Testis (tissue), 2 donors: ENCODE measurements at regions not wholly inside any gene's neighbourhood (a gene's known extent, or its start where the extent isn't known, plus 50 kb on each side); places are given as distances from the start of the nearest gene placed in this dataset.

Experiments used
- DNase-seq: peaks from one replicate; pipeline ENCODE4 v3.0.0-alpha.2; 2019
- H3K27ac ChIP-seq, 2 donors: fragments of 200-600 bp; sonication (generic); one replicate each; pipeline ENCODE4 v1.5.1; 2019
- H3K27me3 ChIP-seq: fragments of 200-600 bp; sonication (generic); one replicate; pipeline ENCODE4 v1.5.1; 2019
- H3K36me3 ChIP-seq: fragments of 200-600 bp; sonication (generic); one replicate; pipeline ENCODE4 v1.5.1; 2017; ENCODE audit warnings: low read depth; ENCODE audit errors: missing control alignments
- H3K4me1 ChIP-seq: fragments of 200-600 bp; sonication (generic); one replicate; pipeline ENCODE4 v1.5.1; 2019
- H3K4me3 ChIP-seq, 2 donors: fragments of 200-600 bp; sonication (generic); one replicate each; pipeline ENCODE4 v1.5.1; 2017 to 2019
- H3K9me3 ChIP-seq: fragments of 200-600 bp; sonication (generic); one replicate; pipeline ENCODE4 v1.5.1; 2017
- POLR2A ChIP-seq: fragments of 450-650 bp; IDR thresholded peaks from one replicate; pipeline ENCODE4 v1.6.1; 2017; ENCODE audit warnings: antibody characterized with exemption, mild to moderate bottlenecking, moderate library complexity
- WGBS, 2 donors: methylation state at CpG; one replicate each; pipeline ENCODE4 v1.1.5; 2018; 5-methylcytosine and 5-hydroxymethylcytosine counted together
- intact Hi-C: fragments of 100-400 bp; cut with DNase I; formaldehyde crosslinking; loops from one replicate; pipeline ENCODE4 v1.15.1; 2023; ENCODE audit warnings: low total_unique reads
- TF ChIP-seq, protein P1 (sequence below), 3 experiments: fragments of 450-650 bp in 2 of 3; fragments of 200-600 bp in 1 of 3; sonication (generic) in 1 of 3; IDR thresholded peaks; one replicate each; pipeline ENCODE4 v1.5.1; 2016 to 2019; ENCODE audit warnings: antibody characterized with exemption in 3 of 3, mild to moderate bottlenecking in 2 of 3, moderate library complexity in 1 of 3

DNA sequence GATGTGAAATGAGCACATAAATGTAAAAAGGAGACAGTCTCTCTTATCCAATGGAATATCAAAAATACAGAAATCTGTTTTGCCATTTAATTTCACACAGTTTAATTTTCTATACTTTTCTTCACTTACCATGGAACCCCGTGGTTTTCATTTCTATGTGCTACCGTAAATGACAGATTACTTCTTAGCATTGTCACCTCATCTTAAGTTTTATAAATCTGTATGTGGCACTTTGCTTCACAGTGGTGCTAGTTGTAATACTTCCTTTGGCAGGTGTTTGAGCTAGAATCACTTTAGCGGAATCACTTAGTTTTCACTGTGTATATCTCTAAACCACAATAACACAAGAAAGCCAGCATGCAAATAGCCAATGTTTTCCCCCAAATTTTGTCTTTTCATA lies 781.9 kb upstream of the MGAT4C start:
- intact Hi-C loops: no loop called here
- H3K4me3 ChIP-seq: no peak overlapping the region
- H3K27me3 ChIP-seq: no peaks in the 10 kb centered on the region
- no peaks in the 10 kb centered on the region for H3K9me3 ChIP-seq
- no peak for DNase-seq
- no peak overlapping the region for H3K27ac ChIP-seq
- no peak for TF ChIP-seq POLR2A
- TF ChIP-seq, protein P1, sequence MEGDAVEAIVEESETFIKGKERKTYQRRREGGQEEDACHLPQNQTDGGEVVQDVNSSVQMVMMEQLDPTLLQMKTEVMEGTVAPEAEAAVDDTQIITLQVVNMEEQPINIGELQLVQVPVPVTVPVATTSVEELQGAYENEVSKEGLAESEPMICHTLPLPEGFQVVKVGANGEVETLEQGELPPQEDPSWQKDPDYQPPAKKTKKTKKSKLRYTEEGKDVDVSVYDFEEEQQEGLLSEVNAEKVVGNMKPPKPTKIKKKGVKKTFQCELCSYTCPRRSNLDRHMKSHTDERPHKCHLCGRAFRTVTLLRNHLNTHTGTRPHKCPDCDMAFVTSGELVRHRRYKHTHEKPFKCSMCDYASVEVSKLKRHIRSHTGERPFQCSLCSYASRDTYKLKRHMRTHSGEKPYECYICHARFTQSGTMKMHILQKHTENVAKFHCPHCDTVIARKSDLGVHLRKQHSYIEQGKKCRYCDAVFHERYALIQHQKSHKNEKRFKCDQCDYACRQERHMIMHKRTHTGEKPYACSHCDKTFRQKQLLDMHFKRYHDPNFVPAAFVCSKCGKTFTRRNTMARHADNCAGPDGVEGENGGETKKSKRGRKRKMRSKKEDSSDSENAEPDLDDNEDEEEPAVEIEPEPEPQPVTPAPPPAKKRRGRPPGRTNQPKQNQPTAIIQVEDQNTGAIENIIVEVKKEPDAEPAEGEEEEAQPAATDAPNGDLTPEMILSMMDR (IDR thresholded peaks at IDR 0.05): no peak
- H3K4me1 ChIP-seq: no peaks in the 10 kb centered on the region
- H3K36me3 ChIP-seq: no peaks in the 10 kb centered on the region
- 93 to 94% methylated on average over 3 of the region's 3 CpGs for WGBS, 2 donors

DNA sequence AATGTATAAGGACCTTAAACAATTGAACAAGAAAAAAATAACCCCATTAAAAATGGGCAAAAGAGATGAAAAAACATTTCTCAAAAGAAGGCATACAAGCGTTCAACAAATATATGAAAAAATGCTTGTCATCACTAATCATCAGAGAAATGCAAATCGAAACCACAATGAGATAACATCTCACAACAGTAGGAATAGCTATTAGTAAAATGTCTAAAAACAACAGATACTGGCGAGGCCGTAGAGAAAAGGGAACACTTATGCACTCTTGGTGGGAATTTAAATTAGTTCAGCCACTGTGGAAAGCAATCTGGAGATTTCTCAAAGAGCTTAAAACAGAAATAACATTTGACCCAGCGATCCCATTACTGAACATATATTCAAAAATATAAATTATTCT lies 769.8 kb upstream of the MGAT4C start:
- no peak overlapping the region for H3K27ac ChIP-seq
- no peaks in the 10 kb centered on the region for H3K27me3 ChIP-seq
- WGBS, 2 donors: 85 to 90% methylated on average over 5 of the region's 5 CpGs
- H3K36me3 ChIP-seq: no peaks in the 10 kb centered on the region
- no peak for DNase-seq
- no peaks in the 10 kb centered on the region for H3K4me1 ChIP-seq
- no peak overlapping the region for H3K4me3 ChIP-seq
- intact Hi-C loops: no loop called here
- no peaks in the 10 kb centered on the region for H3K9me3 ChIP-seq
- no peak for TF ChIP-seq POLR2A
- TF ChIP-seq, protein P1 (IDR thresholded peaks at IDR 0.05): no peak

DNA sequence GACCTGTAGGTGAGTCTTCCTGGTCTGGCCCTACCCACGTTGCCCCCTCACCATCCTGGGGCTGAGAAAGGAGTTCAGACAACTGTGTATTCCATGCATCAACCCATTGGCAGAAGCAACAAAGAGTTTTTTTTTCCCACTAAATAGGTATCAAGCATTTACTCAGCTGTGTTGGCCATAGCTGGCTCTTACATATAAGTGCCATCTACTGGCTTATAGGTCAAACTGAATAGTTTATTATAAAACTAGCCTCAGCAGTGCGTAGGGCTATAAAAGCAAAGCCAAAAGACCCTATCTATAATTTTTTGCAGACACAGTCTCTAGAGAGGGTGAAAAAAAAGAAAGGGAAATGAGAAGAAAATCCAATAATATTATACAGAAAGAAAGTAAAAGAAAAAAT lies 765.2 kb upstream of the MGAT4C start:
- TF ChIP-seq POLR2A: no peak
- TF ChIP-seq, protein P1 (IDR thresholded peaks at IDR 0.05): no peak
- Histone ChIP-seq H3K27me3 (no peaks in the 10 kb centered on the region), H3K36me3 (no peaks in the 10 kb centered on the region), H3K4me1 (no peaks in the 10 kb centered on the region), H3K27ac (no peak overlapping the region), H3K9me3 (no peaks in the 10 kb centered on the region), H3K4me3 (no peak overlapping the region)
- WGBS, 2 donors: 82 to 90% methylated on average over 2 of the region's 2 CpGs
- DNase-seq: no peak
- intact Hi-C loops: no loop called here

DNA sequence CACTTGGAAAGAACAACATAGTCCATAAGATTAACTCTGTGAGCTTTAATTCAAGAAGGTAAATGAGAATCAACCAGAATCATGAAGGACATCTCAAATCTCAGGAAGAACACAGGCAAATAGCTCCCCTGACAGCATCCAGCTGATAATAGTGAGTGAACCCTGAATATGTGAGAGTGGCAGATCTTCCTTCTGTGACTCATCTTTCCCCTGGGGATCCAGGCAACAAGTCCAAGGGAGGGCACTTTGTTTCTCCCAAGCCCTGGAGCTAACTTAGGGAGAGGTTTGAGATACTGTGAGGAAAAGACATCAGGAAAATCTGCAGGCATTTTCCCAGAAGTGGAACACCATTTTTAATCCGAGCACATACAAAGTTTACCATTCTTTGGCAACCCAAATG lies 763.9 kb upstream of the MGAT4C start:
- no peak overlapping the region for H3K4me3 ChIP-seq
- H3K36me3 ChIP-seq: no peaks in the 10 kb centered on the region
- 96 to 100% methylated on average over 1 of the region's 1 CpG for WGBS, 2 donors
- no peak for DNase-seq
- H3K27ac ChIP-seq: no peak overlapping the region
- H3K27me3 ChIP-seq: no peaks in the 10 kb centered on the region
- no peak for TF ChIP-seq POLR2A
- TF ChIP-seq, protein P1 (IDR thresholded peaks at IDR 0.05): no peak
- H3K9me3 ChIP-seq: no peaks in the 10 kb centered on the region
- intact Hi-C loops: no loop called here
- H3K4me1 ChIP-seq: no peaks in the 10 kb centered on the region

DNA sequence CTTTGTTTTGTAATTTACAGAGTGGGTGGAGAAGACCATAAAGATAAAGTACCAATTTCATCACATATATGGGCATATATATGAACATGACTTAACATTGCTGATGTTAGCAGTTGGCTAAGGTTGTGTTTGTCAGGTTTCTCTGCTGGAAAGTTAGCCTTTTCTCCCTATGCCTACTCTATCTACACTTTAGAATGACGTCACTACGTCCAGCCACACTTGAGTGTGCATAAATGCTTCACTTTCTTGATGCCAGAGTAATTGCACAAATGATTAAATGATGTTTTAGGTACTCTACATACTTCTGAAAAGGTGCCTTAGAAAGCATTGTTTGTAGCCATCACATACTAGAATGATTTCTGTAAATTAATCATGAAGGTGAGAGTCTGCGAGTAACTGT lies 759.2 kb upstream of the MGAT4C start:
- no peak for DNase-seq
- no peaks in the 10 kb centered on the region for H3K36me3 ChIP-seq
- no peaks in the 10 kb centered on the region for H3K4me1 ChIP-seq
- H3K27me3 ChIP-seq: no peaks in the 10 kb centered on the region
- H3K27ac ChIP-seq: no peak overlapping the region
- TF ChIP-seq, protein P1 (IDR thresholded peaks at IDR 0.05): no peak
- no peak for TF ChIP-seq POLR2A
- no peak overlapping the region for H3K4me3 ChIP-seq
- intact Hi-C loops: no loop called here
- WGBS, 2 donors: 92 to 95% methylated on average over 3 of the region's 3 CpGs
- H3K9me3 ChIP-seq: no peaks in the 10 kb centered on the region
